Upper lobe of left lung (tissue), 4 donors: ENCODE measurements at regions not wholly inside any gene's neighbourhood (a gene's known extent, or its start where the extent isn't known, plus 50 kb on each side); places are given as distances from the start of the nearest gene placed in this dataset.

Experiments
- EP300 ChIP-seq, 4 donors: sonication (generic); formaldehyde crosslinking; IDR thresholded peaks; one replicate each; pipeline ENCODE4 v1.5.1; 2017; ENCODE audit warnings: antibody characterized with exemption in 4 of 4, control low read depth in 2 of 4
- POLR2A ChIP-seq, 4 donors: fragments of 450-650 bp; IDR thresholded peaks; one replicate each; pipeline ENCODE4 v1.5.1; 2016 to 2017; ENCODE audit warnings: antibody characterized with exemption in 4 of 4, mild to moderate bottlenecking in 2 of 4
- POLR2AphosphoS5 ChIP-seq, 2 donors: sonication (generic); formaldehyde crosslinking; IDR thresholded peaks; one replicate each; pipeline ENCODE4 v1.5.1; 2017; ENCODE audit warnings: antibody characterized with exemption in 2 of 2
- TF ChIP-seq, protein P1 (sequence below), 6 experiments: fragments of 450-650 bp in 4 of 6; fragments of 200-600 bp in 2 of 6; sonication (generic) in 2 of 6; IDR thresholded peaks; one replicate each; pipeline ENCODE4 v1.5.1; 2016 to 2019; ENCODE audit warnings: antibody characterized with exemption in 6 of 6

DNA sequence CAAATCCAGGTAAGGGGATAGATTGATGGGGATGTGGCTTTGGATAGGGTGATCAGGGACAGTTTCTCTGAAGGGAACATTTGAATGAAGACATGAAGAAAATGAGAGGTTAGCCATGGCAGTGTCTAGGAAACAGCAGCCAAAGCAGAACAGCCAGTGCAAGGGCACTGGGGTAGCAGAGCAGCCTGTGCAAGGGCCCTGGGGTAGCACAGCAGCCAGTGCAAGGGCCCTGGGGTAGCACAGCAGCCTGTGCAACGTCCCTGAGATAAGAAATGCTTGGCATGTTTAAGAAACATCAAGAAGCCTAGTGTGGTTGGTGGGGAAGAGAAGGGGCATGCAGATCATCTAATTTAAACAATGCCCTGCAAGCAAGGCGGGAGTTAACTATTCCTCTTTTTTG lies 128.5 kb downstream of the IRX5 start:
- TF ChIP-seq, protein P1, sequence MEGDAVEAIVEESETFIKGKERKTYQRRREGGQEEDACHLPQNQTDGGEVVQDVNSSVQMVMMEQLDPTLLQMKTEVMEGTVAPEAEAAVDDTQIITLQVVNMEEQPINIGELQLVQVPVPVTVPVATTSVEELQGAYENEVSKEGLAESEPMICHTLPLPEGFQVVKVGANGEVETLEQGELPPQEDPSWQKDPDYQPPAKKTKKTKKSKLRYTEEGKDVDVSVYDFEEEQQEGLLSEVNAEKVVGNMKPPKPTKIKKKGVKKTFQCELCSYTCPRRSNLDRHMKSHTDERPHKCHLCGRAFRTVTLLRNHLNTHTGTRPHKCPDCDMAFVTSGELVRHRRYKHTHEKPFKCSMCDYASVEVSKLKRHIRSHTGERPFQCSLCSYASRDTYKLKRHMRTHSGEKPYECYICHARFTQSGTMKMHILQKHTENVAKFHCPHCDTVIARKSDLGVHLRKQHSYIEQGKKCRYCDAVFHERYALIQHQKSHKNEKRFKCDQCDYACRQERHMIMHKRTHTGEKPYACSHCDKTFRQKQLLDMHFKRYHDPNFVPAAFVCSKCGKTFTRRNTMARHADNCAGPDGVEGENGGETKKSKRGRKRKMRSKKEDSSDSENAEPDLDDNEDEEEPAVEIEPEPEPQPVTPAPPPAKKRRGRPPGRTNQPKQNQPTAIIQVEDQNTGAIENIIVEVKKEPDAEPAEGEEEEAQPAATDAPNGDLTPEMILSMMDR (IDR thresholded peaks at IDR 0.05), result no peak
- TF ChIP-seq POLR2A (IDR thresholded peaks at IDR 0.05) (no peak), POLR2AphosphoS5 (IDR thresholded peaks at IDR 0.05) (no peak), EP300 (IDR thresholded peaks at IDR 0.05) (no peak)
